ENCODE measurements at regions not wholly inside any gene's neighbourhood (a gene's known extent, or its start where the extent isn't known, plus 50 kb on each side); places are given as distances from the start of the nearest gene placed in this dataset.

GRCh38 chr22:47283616-47284270 is 521.3 kb downstream of the TBC1D22A start:
- no peak for DNase-seq
- in situ Hi-C loops (cut with MboI): no loop called here
- Histone ChIP-seq H3K9me2 (ENCODE audit: insufficient read depth) (no peaks in the 10 kb centered on the region), H3K4me3 (no peak overlapping the region), H3K79me2 (ENCODE audit: insufficient read depth) (no peaks in the 10 kb centered on the region), H3K4me2 (ENCODE audit: unreplicated experiment) (no peak overlapping the region), H3K4me1 (ENCODE audit: insufficient read depth) (no peaks in the 10 kb centered on the region), H3K27ac (no peak overlapping the region), H3K9ac (no peak overlapping the region), H4K20me1 (ENCODE audit: insufficient read depth) (no peaks in the 10 kb centered on the region), H3K9me3 (ENCODE audit: low read depth) (no peaks in the 10 kb centered on the region), H3K27me3 (replicated peaks; ENCODE audit: insufficient read depth) (no peaks in the 10 kb centered on the region; the same call in 1 of the 2 replicates), H3F3A (ENCODE audit: insufficient read depth) (no peaks in the 10 kb centered on the region), H2AFZ (no peak overlapping the region), H3K36me3 (ENCODE audit: low read depth) (no peaks in the 10 kb centered on the region)
- TF ChIP-seq EZH2 (IDR thresholded peaks at IDR 0.05; ENCODE audit: insufficient read depth, poor library complexity, severe bottlenecking): no peak
- no peak for TF ChIP-seq EZH2phosphoT487 (IDR thresholded peaks at IDR 0.05; ENCODE audit: insufficient read depth, low read depth)
- WGBS, 2 experiments (ENCODE audit: low coverage in 1 of 2, low lambda C conversion rate in 2 of 2, missing lambda C conversion rate in 2 of 2): 74 to 77% methylated on average over 17 of the region's 17 CpGs

GRCh38 chr22:47282851-47283250 is 520.4 kb downstream of the TBC1D22A start:
- H3K36me3 ChIP-seq (ENCODE audit: low read depth): no peaks in the 10 kb centered on the region
- H3K4me2 ChIP-seq (ENCODE audit: unreplicated experiment): no peak overlapping the region
- H4K20me1 ChIP-seq (ENCODE audit: insufficient read depth): no peaks in the 10 kb centered on the region
- H3F3A ChIP-seq (ENCODE audit: insufficient read depth): no peaks in the 10 kb centered on the region
- H3K9me3 ChIP-seq (ENCODE audit: low read depth): no peaks in the 10 kb centered on the region
- TF ChIP-seq EZH2 (IDR thresholded peaks at IDR 0.05; ENCODE audit: insufficient read depth, poor library complexity, severe bottlenecking) (no peak), EZH2phosphoT487 (IDR thresholded peaks at IDR 0.05; ENCODE audit: insufficient read depth, low read depth) (no peak)
- no peak for DNase-seq
- in situ Hi-C loops (cut with MboI): no loop called here
- H3K9me2 ChIP-seq (ENCODE audit: insufficient read depth): no peaks in the 10 kb centered on the region
- no peaks in the 10 kb centered on the region for H3K4me1 ChIP-seq (ENCODE audit: insufficient read depth)
- H3K27me3 ChIP-seq (replicated peaks; ENCODE audit: insufficient read depth): peaks cover 4% of the 10 kb centered on the region; the same call in 1 of the 2 replicates
- H3K4me3 ChIP-seq: no peak overlapping the region
- H3K9ac ChIP-seq: no peak overlapping the region
- no peak overlapping the region for H3K27ac ChIP-seq
- no peak overlapping the region for H2AFZ ChIP-seq
- WGBS, 2 experiments (ENCODE audit: low coverage in 1 of 2, low lambda C conversion rate in 2 of 2, missing lambda C conversion rate in 2 of 2): 78 to 81% methylated on average over 8 of the region's 8 CpGs
- H3K79me2 ChIP-seq (ENCODE audit: insufficient read depth): no peaks in the 10 kb centered on the region

- in situ Hi-C loops (cut with MboI): no loop called here
Measured at GRCh38 chr22:47282366-47282765, 519.9 kb downstream of the TBC1D22A start.

GRCh38 chr22:47281126-47282106 is 519.0 kb downstream of the TBC1D22A start:
- no peaks in the 10 kb centered on the region for H3K9me2 ChIP-seq (ENCODE audit: insufficient read depth)
- 53 to 56% methylated on average over 20 of the region's 20 CpGs for WGBS, 2 experiments (ENCODE audit: low coverage in 1 of 2, low lambda C conversion rate in 2 of 2, missing lambda C conversion rate in 2 of 2)
- TF ChIP-seq EZH2 (IDR thresholded peaks at IDR 0.05; ENCODE audit: insufficient read depth, poor library complexity, severe bottlenecking): no peak
- TF ChIP-seq EZH2phosphoT487 (IDR thresholded peaks at IDR 0.05; ENCODE audit: insufficient read depth, low read depth): no peak
- no peaks in the 10 kb centered on the region for H3K4me1 ChIP-seq (ENCODE audit: insufficient read depth)
- H4K20me1 ChIP-seq (ENCODE audit: insufficient read depth): no peaks in the 10 kb centered on the region
- H3K27me3 ChIP-seq (replicated peaks; ENCODE audit: insufficient read depth): peaks cover 7% of the 10 kb centered on the region; the same call in 1 of the 2 replicates
- H3K36me3 ChIP-seq (ENCODE audit: low read depth): no peaks in the 10 kb centered on the region
- no peak overlapping the region for H2AFZ ChIP-seq
- H3K27ac ChIP-seq: no peak overlapping the region
- peak; percentile 60 for DNase-seq
- H3K9ac ChIP-seq: no peak overlapping the region
- H3K4me3 ChIP-seq: no peak overlapping the region
- no peaks in the 10 kb centered on the region for H3F3A ChIP-seq (ENCODE audit: insufficient read depth)
- in situ Hi-C loops (cut with MboI): no loop called here
- no peaks in the 10 kb centered on the region for H3K79me2 ChIP-seq (ENCODE audit: insufficient read depth)
- H3K4me2 ChIP-seq (ENCODE audit: unreplicated experiment): no peak overlapping the region
- no peaks in the 10 kb centered on the region for H3K9me3 ChIP-seq (ENCODE audit: low read depth)

More at GRCh38 chr22:47282366-47282765, 519.9 kb downstream of the TBC1D22A start:
- Histone ChIP-seq H3K4me1 (ENCODE audit: insufficient read depth) (no peaks in the 10 kb centered on the region), H3K9me3 (ENCODE audit: low read depth) (no peaks in the 10 kb centered on the region), H3K4me2 (ENCODE audit: unreplicated experiment) (no peak overlapping the region), H3F3A (ENCODE audit: insufficient read depth) (no peaks in the 10 kb centered on the region), H3K9me2 (ENCODE audit: insufficient read depth) (no peaks in the 10 kb centered on the region), H4K20me1 (ENCODE audit: insufficient read depth) (no peaks in the 10 kb centered on the region), H2AFZ (no peak overlapping the region), H3K36me3 (ENCODE audit: low read depth) (no peaks in the 10 kb centered on the region), H3K27me3 (replicated peaks; ENCODE audit: insufficient read depth) (peaks cover 6% of the 10 kb centered on the region; the same call in 1 of the 2 replicates), H3K27ac (no peak overlapping the region), H3K9ac (no peak overlapping the region), H3K79me2 (ENCODE audit: insufficient read depth) (no peaks in the 10 kb centered on the region), H3K4me3 (no peak overlapping the region)
- DNase-seq: no peak
- WGBS, 2 experiments (ENCODE audit: low coverage in 1 of 2, low lambda C conversion rate in 2 of 2, missing lambda C conversion rate in 2 of 2): 64 to 74% methylated on average over 6 to 10 of the region's 10 CpGs
- no peak for TF ChIP-seq EZH2phosphoT487 (IDR thresholded peaks at IDR 0.05; ENCODE audit: insufficient read depth, low read depth)
- no peak for TF ChIP-seq EZH2 (IDR thresholded peaks at IDR 0.05; ENCODE audit: insufficient read depth, poor library complexity, severe bottlenecking)
